A549 (cell line): ENCODE measurements at regions not wholly inside any gene's neighbourhood (a gene's known extent, or its start where the extent isn't known, plus 50 kb on each side); places are given as distances from the start of the nearest gene placed in this dataset.

Experiments
- ATAC-seq, 2 experiments: fragments of 200-7000 bp in 1 of 2; fragments of >200 bp in 1 of 2; cut with Nextera tagmentation in 1 of 2; cut with Tn5 transposase in 1 of 2; 3 replicates each; pipeline versions ENCODE4 v1.8.0 to v1.9.1; 2018 to 2020; ENCODE audit warnings: mild to moderate bottlenecking in 1 of 2, moderate library complexity in 1 of 2
- CTCF ChIA-PET: fragments of 300-600 bp; sonication (Branson Sonifier 250); formaldehyde crosslinking; extraction: SDS; loops from one replicate; lab custom pipeline; 2021; ENCODE audit warnings: antibody characterized with exemption, inconsistent platforms; lab: Yijun Ruan, JAX
- POLR2A ChIA-PET: fragments of 350-600 bp; formaldehyde crosslinking; extraction: SDS; loops from one replicate; lab custom pipeline; 2021; ENCODE audit warnings: antibody characterized with exemption, inconsistent platforms; lab: Yijun Ruan, JAX
- DNase-seq, 2 experiments: peaks; one replicate each; pipeline versions ENCODE4 v3.0.0 to v3.0.0-alpha.2; 2011 to 2016; ENCODE audit warnings: low read depth in 1 of 2, low spot score in 1 of 2
- FAIRE-seq: peaks from 2 replicates; lab custom pipeline; 2011; peaks lifted over from hg19 to GRCh38; lab: Jason Lieb, UNC
- H3K27ac ChIP-seq, 2 experiments: fragments of >200 bp; sonication (Bioruptor Twin); formaldehyde crosslinking; 3 replicates each; pipeline ENCODE4 v1.5.1; 2016 to 2017
- H3K4me1 ChIP-seq: fragments of >200 bp; sonication (Bioruptor Twin); formaldehyde crosslinking; 3 replicates; pipeline ENCODE4 v1.6.1; 2016
- H3K4me2 ChIP-seq: fragments of >200 bp; sonication (Bioruptor Twin); formaldehyde crosslinking; 3 replicates; pipeline ENCODE4 v1.6.1; 2016
- H3K4me3 ChIP-seq: fragments of >200 bp; sonication (Bioruptor Twin); formaldehyde crosslinking; 3 replicates; pipeline ENCODE4 v1.5.1; 2016
- H3K9me3 ChIP-seq: fragments of >200 bp; sonication (Bioruptor Twin); formaldehyde crosslinking; 3 replicates; pipeline ENCODE4 v1.6.1; 2016
- BCL3 ChIP-seq: fragments of >200 bp; sonication (Bioruptor Twin); formaldehyde crosslinking; IDR thresholded peaks from 3 replicates; pipeline ENCODE4 v1.6.1; 2016
- CBX8 ChIP-seq: fragments of 200-600 bp; sonication (generic); IDR thresholded peaks from 2 replicates; pipeline ENCODE4 v1.6.1; 2016
- FOSL2 ChIP-seq, 2 experiments: fragments of 450-650 bp in 1 of 2; fragments of >200 bp in 1 of 2; sonication (Bioruptor Twin) in 1 of 2; formaldehyde crosslinking; IDR thresholded peaks; 2 replicates each; pipeline versions ENCODE4 v1.5.0 to v1.6.1; 2016 to 2020; ENCODE audit warnings: mild to moderate bottlenecking in 1 of 2, moderate library complexity in 1 of 2
- GATA3 ChIP-seq: IDR thresholded peaks from 2 replicates; pipeline ENCODE4 v1.6.1; 2012; ENCODE audit warnings: borderline replicate concordance
- HDAC2 ChIP-seq: fragments of 200-600 bp; sonication (generic); IDR thresholded peaks from 2 replicates; pipeline ENCODE4 v1.6.1; 2016
- HMGXB4 ChIP-seq: fragments of 250-450 bp; sonication (Bioruptor Pico); IDR thresholded peaks from 2 replicates; pipeline ENCODE4 v1.5.0; 2021; ENCODE audit warnings: mild to moderate bottlenecking, moderate library complexity, borderline replicate concordance
- HOXB5 ChIP-seq: fragments of 250-450 bp; sonication (Bioruptor Pico); IDR thresholded peaks from 2 replicates; pipeline ENCODE4 v1.5.0; 2020; ENCODE audit warnings: mild to moderate bottlenecking, moderate library complexity
- JUN ChIP-seq, 2 experiments: fragments of >200 bp; sonication (Bioruptor Twin); formaldehyde crosslinking; IDR thresholded peaks; 2 replicates in 1 of 2; 3 replicates in 1 of 2; pipeline ENCODE4 v1.6.1; 2016 to 2017
- KDM1A ChIP-seq: fragments of 200-600 bp; sonication (generic); IDR thresholded peaks from 2 replicates; pipeline ENCODE4 v1.6.1; 2016; ENCODE audit warnings: low read depth, mild to moderate bottlenecking
- KDM5A ChIP-seq: fragments of 200-600 bp; sonication (generic); IDR thresholded peaks from 2 replicates; pipeline ENCODE4 v1.6.1; 2016; ENCODE audit warnings: antibody characterized with exemption, mild to moderate bottlenecking
- MAFK ChIP-seq: fragments of 450-650 bp; IDR thresholded peaks from 2 replicates; pipeline ENCODE4 v1.6.1; 2014; ENCODE audit not compliant: partially characterized antibody
- MYC ChIP-seq: IDR thresholded peaks from 2 replicates; pipeline ENCODE4 v1.6.1; 2012; ENCODE audit warnings: mild to moderate bottlenecking, inconsistent platforms, low read length, improper control_type of control experiment, borderline replicate concordance
- RCOR1 ChIP-seq: fragments of 150-350 bp; IDR thresholded peaks from 2 replicates; pipeline ENCODE4 v1.6.1; 2014; ENCODE audit warnings: antibody characterized with exemption, low read length, low read depth
- RFX5 ChIP-seq: fragments of 450-650 bp; IDR thresholded peaks from 2 replicates; pipeline ENCODE4 v1.7.1; 2014; ENCODE audit warnings: antibody characterized with exemption, mild to moderate bottlenecking, moderate library complexity
- RNF2 ChIP-seq: fragments of 200-600 bp; sonication (generic); IDR thresholded peaks from 2 replicates; pipeline ENCODE4 v1.6.1; 2016; ENCODE audit warnings: low read depth, mild to moderate bottlenecking, antibody characterized with exemption, moderate library complexity, borderline replicate concordance
- TP53 ChIP-seq: fragments of 250-450 bp; sonication (Bioruptor Pico); IDR thresholded peaks from 2 replicates; pipeline ENCODE4 v1.5.0; 2021; ENCODE audit warnings: mild to moderate bottlenecking, moderate library complexity
- ZFP36 ChIP-seq: fragments of 450-650 bp; IDR thresholded peaks from 2 replicates; pipeline ENCODE4 v1.6.1; 2014; ENCODE audit warnings: borderline replicate concordance; ENCODE audit not compliant: partially characterized antibody
- ZSCAN20 ChIP-seq: fragments of 250-450 bp; sonication (Bioruptor Pico); IDR thresholded peaks from 2 replicates; pipeline ENCODE4 v1.8.0; 2022; ENCODE audit warnings: mild to moderate bottlenecking, moderate library complexity
- WGBS: methylation state at CpG from one replicate; pipeline ENCODE4 v1.1.6; 2017; ENCODE audit errors: missing lambda C conversion rate; 5-methylcytosine and 5-hydroxymethylcytosine counted together
- TF ChIP-seq, protein P1 (sequence below): IDR thresholded peaks from 2 replicates; pipeline ENCODE4 v1.6.1; 2012
- TF ChIP-seq, protein P2 (sequence below): fragments of >200 bp; sonication (Bioruptor Twin); formaldehyde crosslinking; IDR thresholded peaks from 3 replicates; pipeline ENCODE4 v1.5.1; 2016

DNA sequence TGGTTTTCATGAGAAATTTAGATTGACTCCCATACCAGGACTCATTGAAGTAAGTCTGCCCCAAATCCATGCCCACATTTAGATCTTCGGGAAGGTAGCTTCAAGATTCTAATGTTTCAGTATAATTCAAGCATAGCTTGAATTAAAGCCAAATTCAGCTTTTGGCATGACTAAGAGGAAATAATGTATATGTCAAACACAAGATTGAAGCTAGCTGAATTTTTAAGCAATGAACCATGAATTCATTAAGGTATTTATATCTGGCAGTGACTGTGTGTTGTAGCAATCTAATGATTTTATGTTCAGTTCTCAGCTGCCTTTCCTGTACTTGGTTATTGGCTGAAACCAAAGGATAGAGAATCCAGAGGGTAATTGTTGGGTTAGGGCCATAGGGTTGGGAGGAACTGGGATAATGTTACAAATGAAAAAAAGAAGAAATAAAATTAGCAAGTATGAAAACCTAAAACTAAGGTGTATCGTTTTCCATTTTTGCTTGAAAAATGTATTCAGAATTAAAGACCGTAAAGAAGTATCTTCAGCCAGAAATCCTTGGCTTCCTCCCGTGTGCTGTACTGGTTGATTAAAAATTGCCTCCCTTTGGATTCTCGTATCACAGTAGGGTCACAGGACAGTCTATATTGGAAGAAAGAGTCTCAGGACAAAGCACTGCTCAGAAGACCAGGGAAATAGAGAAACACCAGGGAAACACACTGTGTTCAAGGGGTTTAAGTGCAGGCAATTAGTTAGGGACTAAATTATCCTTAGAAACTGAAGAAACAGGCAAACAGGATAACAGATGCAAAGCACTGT lies 119.0 kb upstream of the FN1 start:
- Histone ChIP-seq H3K4me3 (no peak overlapping the region), H3K4me2 (no peak overlapping the region), H3K27ac (no peak overlapping the region), H3K9me3 (no peaks in the 10 kb centered on the region), H3K4me1 (no peaks in the 10 kb centered on the region)
- no peak for DNase-seq
- CTCF ChIA-PET: interaction anchor here (1.3 to 1.9 kb wide), 2 partner anchors 12 to 14 kb away, joined by 4 to 7 read pairs; no protein-coding TSS in a partner anchor
- no peak for FAIRE-seq
- POLR2A ChIA-PET: no interaction called here
- TF ChIP-seq RFX5: no peak
- no peak for TF ChIP-seq ZSCAN20
- 53% methylated on average over 5 of the region's 5 CpGs for WGBS
- no peak for ATAC-seq

GRCh38 chr2:215553946-215554345 lies 118.1 kb upstream of the FN1 start:
- POLR2A ChIA-PET: no interaction called here
- H3K27ac ChIP-seq: no peak overlapping the region
- WGBS: 59% methylated on average over 3 of the region's 3 CpGs
- H3K4me1 ChIP-seq: no peaks in the 10 kb centered on the region
- no peaks in the 10 kb centered on the region for H3K9me3 ChIP-seq
- FAIRE-seq (no peak), DNase-seq (no peak), ATAC-seq (no peak)
- no peak overlapping the region for H3K4me2 ChIP-seq
- CTCF ChIA-PET: interaction anchor here (1.3 to 1.9 kb wide), 2 partner anchors 11 to 15 kb away, joined by 4 to 7 read pairs; no protein-coding TSS in a partner anchor
- no peak overlapping the region for H3K4me3 ChIP-seq
- no peak for TF ChIP-seq RNF2
- no peak for TF ChIP-seq JUN (IDR thresholded peaks at IDR 0.05)
- TF ChIP-seq MYC: no peak
- no peak for TF ChIP-seq ZFP36
- TF ChIP-seq RCOR1: no peak
- no peak for TF ChIP-seq HOXB5 (CRISPR knock-in tag)
- TF ChIP-seq, protein P1, sequence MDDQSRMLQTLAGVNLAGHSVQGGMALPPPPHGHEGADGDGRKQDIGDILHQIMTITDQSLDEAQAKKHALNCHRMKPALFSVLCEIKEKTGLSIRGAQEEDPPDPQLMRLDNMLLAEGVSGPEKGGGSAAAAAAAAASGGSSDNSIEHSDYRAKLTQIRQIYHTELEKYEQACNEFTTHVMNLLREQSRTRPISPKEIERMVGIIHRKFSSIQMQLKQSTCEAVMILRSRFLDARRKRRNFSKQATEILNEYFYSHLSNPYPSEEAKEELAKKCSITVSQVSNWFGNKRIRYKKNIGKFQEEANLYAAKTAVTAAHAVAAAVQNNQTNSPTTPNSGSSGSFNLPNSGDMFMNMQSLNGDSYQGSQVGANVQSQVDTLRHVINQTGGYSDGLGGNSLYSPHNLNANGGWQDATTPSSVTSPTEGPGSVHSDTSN: no peak
- TF ChIP-seq CBX8: no peak

DNA sequence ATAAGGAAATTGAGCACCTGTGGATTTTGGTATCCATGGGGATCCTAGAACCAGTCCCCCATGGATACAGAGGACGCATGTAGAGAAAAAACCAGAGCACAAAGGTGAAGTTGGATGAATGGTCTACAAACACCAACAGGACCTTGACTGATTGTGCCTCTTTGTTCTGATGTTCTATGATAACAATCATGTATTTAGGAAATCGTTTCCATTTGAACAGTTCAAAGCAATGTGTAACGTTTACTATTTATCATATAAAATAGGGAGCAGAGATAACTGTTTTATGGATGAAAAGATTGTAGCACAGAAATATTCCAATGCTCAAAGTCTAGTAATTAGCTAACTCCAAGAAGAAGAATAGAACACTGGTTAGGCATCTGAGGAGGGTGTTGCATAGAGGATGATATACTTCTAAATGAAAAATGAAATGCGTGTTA lies 116.3 kb upstream of the FN1 start:
- H3K4me2 ChIP-seq: no peak overlapping the region
- no peak overlapping the region for H3K4me3 ChIP-seq
- WGBS: 79% methylated on average over 4 of the region's 4 CpGs
- no peaks in the 10 kb centered on the region for H3K4me1 ChIP-seq
- no peak overlapping the region for H3K27ac ChIP-seq
- no peak for DNase-seq
- ChIA-PET POLR2A (no interaction called here), CTCF (no interaction called here)
- no peak for ATAC-seq
- no peak for FAIRE-seq
- no peaks in the 10 kb centered on the region for H3K9me3 ChIP-seq
- TF ChIP-seq HDAC2: no peak
- TF ChIP-seq, protein P1: no peak
- TF ChIP-seq KDM5A: no peak
- no peak for TF ChIP-seq TP53 (CRISPR knock-in tag)
- no peak for TF ChIP-seq ZSCAN20
- no peak for TF ChIP-seq MAFK

DNA sequence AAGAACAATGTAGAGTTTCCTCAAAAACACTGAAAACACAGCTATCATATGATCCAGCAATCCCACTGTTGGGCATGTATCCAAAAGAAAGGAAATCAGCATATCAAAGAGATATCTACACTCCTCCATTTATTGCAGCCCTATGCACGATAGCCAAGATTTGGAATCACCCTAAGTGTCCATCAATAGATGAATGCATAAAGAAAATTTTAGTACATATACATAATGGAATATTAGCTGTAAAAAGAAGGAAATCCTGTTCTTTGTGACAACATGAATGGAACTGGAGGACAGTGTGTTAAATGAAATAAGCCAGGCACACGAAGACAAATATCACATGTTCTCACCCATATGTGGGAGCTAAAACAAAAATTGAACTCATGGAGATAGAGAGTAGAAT lies 114.5 kb upstream of the FN1 start:
- no peaks in the 10 kb centered on the region for H3K4me1 ChIP-seq
- 50% methylated on average over 2 of the region's 2 CpGs for WGBS
- H3K4me3 ChIP-seq: no peak overlapping the region
- FAIRE-seq (no peak), ATAC-seq (no peak), DNase-seq (no peak)
- ChIA-PET CTCF (interaction anchor here (1.3 kb wide), 2 partner anchors 9 to 26 kb away, joined by 3 read pairs; no protein-coding TSS in a partner anchor), POLR2A (no interaction called here)
- no peaks in the 10 kb centered on the region for H3K9me3 ChIP-seq
- no peak overlapping the region for H3K27ac ChIP-seq
- no peak overlapping the region for H3K4me2 ChIP-seq
- TF ChIP-seq, protein P2, sequence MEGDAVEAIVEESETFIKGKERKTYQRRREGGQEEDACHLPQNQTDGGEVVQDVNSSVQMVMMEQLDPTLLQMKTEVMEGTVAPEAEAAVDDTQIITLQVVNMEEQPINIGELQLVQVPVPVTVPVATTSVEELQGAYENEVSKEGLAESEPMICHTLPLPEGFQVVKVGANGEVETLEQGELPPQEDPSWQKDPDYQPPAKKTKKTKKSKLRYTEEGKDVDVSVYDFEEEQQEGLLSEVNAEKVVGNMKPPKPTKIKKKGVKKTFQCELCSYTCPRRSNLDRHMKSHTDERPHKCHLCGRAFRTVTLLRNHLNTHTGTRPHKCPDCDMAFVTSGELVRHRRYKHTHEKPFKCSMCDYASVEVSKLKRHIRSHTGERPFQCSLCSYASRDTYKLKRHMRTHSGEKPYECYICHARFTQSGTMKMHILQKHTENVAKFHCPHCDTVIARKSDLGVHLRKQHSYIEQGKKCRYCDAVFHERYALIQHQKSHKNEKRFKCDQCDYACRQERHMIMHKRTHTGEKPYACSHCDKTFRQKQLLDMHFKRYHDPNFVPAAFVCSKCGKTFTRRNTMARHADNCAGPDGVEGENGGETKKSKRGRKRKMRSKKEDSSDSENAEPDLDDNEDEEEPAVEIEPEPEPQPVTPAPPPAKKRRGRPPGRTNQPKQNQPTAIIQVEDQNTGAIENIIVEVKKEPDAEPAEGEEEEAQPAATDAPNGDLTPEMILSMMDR: no peak
- TF ChIP-seq HMGXB4 (CRISPR knock-in tag) (no peak), BCL3 (no peak), KDM1A (no peak), GATA3 (no peak), FOSL2 (IDR thresholded peaks at IDR 0.05) (no peak), FOSL2 (CRISPR knock-in tag; IDR thresholded peaks at IDR 0.05) (no peak), RNF2 (no peak), KDM5A (no peak)
- TF ChIP-seq, protein P1: no peak
